ENCODE measurements at regions not wholly inside any gene's neighbourhood (a gene's known extent, or its start where the extent isn't known, plus 50 kb on each side); places are given as distances from the start of the nearest gene placed in this dataset.
A peak's percentile ranks its signal among the peaks of the same experiment; 100 is the strongest.

DNA sequence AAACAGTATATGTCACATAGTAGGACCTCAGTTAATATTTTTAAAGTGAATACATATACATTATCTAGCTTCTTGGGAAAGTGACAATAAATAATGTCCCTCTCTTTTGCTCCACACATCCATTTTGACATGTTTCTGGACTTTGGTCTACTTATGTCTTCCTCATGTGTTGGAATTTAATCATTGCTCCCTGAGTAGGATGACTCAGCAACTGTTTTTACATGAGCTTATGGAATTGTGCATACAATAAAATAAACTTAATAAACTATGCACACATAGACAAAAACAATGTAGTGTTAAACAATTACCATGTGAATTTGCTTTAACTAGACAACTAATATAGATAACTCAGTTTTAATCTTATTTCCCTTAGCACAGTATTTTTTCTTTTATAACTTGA, 503.8 kb downstream of the TFAP2B start:
- peak overlapping the region in 2 of 4 donors; percentile 28 to 65 for H3K27ac ChIP-seq
- no peaks in the 10 kb centered on the region for H3K9me3 ChIP-seq
- TF ChIP-seq, protein P1, sequence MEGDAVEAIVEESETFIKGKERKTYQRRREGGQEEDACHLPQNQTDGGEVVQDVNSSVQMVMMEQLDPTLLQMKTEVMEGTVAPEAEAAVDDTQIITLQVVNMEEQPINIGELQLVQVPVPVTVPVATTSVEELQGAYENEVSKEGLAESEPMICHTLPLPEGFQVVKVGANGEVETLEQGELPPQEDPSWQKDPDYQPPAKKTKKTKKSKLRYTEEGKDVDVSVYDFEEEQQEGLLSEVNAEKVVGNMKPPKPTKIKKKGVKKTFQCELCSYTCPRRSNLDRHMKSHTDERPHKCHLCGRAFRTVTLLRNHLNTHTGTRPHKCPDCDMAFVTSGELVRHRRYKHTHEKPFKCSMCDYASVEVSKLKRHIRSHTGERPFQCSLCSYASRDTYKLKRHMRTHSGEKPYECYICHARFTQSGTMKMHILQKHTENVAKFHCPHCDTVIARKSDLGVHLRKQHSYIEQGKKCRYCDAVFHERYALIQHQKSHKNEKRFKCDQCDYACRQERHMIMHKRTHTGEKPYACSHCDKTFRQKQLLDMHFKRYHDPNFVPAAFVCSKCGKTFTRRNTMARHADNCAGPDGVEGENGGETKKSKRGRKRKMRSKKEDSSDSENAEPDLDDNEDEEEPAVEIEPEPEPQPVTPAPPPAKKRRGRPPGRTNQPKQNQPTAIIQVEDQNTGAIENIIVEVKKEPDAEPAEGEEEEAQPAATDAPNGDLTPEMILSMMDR (IDR thresholded peaks at IDR 0.05), result no peak
- TF ChIP-seq POLR2A (IDR thresholded peaks at IDR 0.05), result no peak
- no peak overlapping the region for H3K4me3 ChIP-seq
- intact Hi-C loops (cut with DNase I), result no loop called here
- H3K27me3 ChIP-seq, result peaks cover 0 to 6% (median 0%) of the 10 kb centered on the region in 4 donors
- H3K36me3 ChIP-seq, result no peaks in the 10 kb centered on the region
- peaks cover 0 to 15% (median 0%) of the 10 kb centered on the region in 3 donors for H3K4me1 ChIP-seq
- DNase-seq, result no peak

DNA sequence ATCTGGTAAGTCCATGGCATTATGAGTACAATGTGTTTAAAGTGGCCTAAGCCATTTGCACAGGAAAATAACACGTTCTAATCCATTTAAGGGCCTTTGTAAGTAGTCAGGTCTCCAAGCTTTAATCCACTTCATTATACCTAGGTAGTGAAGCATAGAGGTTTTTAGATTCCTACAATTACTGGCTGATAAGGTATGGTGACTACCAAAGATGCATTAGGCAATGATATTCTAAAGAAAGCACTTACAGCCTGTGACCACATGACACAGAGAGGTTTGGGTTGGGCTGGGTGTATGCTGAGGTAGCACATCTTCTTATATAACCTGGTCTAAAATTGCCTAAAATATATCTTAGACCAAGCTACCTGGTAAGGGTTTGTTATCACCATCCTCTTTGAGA, 504.4 kb downstream of the TFAP2B start:
- H3K36me3 ChIP-seq, result no peaks in the 10 kb centered on the region

DNA sequence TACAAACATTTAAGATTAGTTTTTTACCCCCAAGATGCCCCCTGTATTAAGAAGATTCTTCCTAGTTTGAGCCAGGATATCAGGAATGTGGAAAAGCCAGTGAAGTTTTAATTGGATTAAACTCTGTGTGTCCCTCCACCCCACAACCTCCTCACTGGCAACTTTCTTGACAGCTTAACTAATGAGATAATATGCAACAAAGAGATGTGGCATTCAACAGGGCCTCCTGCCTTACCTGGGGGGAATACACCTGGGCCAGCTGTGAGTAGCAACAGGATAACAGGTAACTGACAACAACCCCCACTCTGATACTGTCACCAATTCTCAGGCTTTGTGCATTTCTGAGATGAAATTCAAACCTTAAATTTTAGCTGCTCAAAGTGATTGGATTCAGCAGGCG, 512.3 kb downstream of the TFAP2B start:
- Histone ChIP-seq H3K4me1 (no peaks in the 10 kb centered on the region), H3K4me3 (no peak overlapping the region), H3K9me3 (no peaks in the 10 kb centered on the region), H3K36me3 (no peaks in the 10 kb centered on the region), H3K27ac (no peak overlapping the region), H3K27me3 (no peaks in the 10 kb centered on the region)
- 78 to 92% methylated on average over 1 of the region's 1 CpG for WGBS, 2 donors
- no peak for TF ChIP-seq POLR2A (IDR thresholded peaks at IDR 0.05)
- TF ChIP-seq, protein P1 (IDR thresholded peaks at IDR 0.05), result no peak
- no peak for DNase-seq
- intact Hi-C loops (cut with DNase I), result no loop called here

More for the DNA sequence above, 504.4 kb downstream of the TFAP2B start:
- Histone ChIP-seq H3K27me3 (peaks cover 0 to 6% (median 0%) of the 10 kb centered on the region in 4 donors), H3K27ac (peak overlapping the region in 2 of 4 donors; percentile 46 to 65), H3K4me1 (peaks cover 0 to 15% (median 0%) of the 10 kb centered on the region in 3 donors), H3K9me3 (no peaks in the 10 kb centered on the region), H3K4me3 (no peak overlapping the region)
- intact Hi-C loops (cut with DNase I), result no loop called here
- DNase-seq, result no peak
- 22 to 46% methylated on average over 1 of the region's 1 CpG for WGBS, 2 donors
- no peak for TF ChIP-seq POLR2A (IDR thresholded peaks at IDR 0.05)
- TF ChIP-seq, protein P1 (IDR thresholded peaks at IDR 0.05), result peak in 1 of 6 experiments; percentile 5

DNA sequence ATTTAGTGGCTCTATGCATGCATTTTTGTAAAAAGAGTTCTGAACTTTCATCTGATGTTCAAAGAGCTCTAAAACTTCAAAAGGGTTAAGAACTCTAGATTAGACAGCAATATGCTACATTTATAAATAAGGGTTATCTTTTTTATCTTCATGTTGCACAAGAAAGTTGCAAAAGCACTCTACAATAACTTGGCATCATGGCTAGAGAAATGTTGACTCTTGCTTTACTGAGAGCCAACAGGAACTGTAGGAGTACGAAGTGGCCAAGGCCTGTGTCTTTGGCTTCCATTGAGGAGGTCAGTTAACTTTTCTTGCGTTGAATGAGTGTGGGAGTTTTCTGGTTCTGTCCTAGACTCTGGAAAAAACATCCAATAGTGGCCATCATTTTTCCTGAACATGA, 516.9 kb downstream of the TFAP2B start:
- WGBS, 2 donors, result 68 to 81% methylated on average over 2 of the region's 2 CpGs
- no peak for DNase-seq

DNA sequence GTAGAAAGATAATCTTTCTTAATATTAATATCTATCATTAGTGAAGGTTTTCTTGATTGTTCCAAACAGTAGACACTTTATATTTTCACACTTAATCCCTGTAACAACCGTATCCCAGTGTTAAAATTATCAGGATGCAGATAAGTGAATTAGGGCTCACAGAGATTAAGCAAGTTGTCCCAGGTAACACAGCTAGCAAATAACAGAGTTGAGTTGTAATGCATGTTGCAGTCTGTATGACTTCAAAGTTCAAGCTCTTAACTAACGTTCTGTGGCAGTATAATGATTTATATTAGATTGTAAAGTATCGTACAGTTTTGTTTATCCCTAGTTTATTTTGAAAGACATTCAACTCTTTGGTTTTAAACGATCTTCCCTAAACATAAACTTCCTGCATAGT, 517.5 kb downstream of the TFAP2B start:
- H3K9me3 ChIP-seq, result no peaks in the 10 kb centered on the region
- no peaks in the 10 kb centered on the region for H3K27me3 ChIP-seq
- no peak for TF ChIP-seq POLR2A (IDR thresholded peaks at IDR 0.05)
- TF ChIP-seq, protein P1 (IDR thresholded peaks at IDR 0.05), result no peak
- no peak overlapping the region for H3K4me3 ChIP-seq
- H3K27ac ChIP-seq, result no peak overlapping the region
- H3K36me3 ChIP-seq, result no peaks in the 10 kb centered on the region
- H3K4me1 ChIP-seq, result peaks cover 0 to 28% (median 0%) of the 10 kb centered on the region in 3 donors
- DNase-seq, result no peak
- whole genome bisulfite sequencing, 2 donors, result 44 to 57% methylated on average over 4 of the region's 4 CpGs
- intact Hi-C loops (cut with DNase I), result no loop called here

More for the DNA sequence above, 516.9 kb downstream of the TFAP2B start:
- TF ChIP-seq, protein P1 (IDR thresholded peaks at IDR 0.05), result no peak
- no peak for TF ChIP-seq POLR2A (IDR thresholded peaks at IDR 0.05)
- intact Hi-C loops (cut with DNase I), result no loop called here
- no peaks in the 10 kb centered on the region for H3K9me3 ChIP-seq
- H3K27me3 ChIP-seq, result no peaks in the 10 kb centered on the region
- no peaks in the 10 kb centered on the region for H3K36me3 ChIP-seq
- peaks cover 0 to 21% (median 0%) of the 10 kb centered on the region in 3 donors for H3K4me1 ChIP-seq
- H3K27ac ChIP-seq, result no peak overlapping the region
- H3K4me3 ChIP-seq, result no peak overlapping the region

Data from esophagus squamous epithelium (tissue), 5 donors.